H1 (cell line): ENCODE measurements at regions not wholly inside any gene's neighbourhood (a gene's known extent, or its start where the extent isn't known, plus 50 kb on each side); places are given as distances from the start of the nearest gene placed in this dataset.
A peak's percentile ranks its signal among the peaks of the same experiment; 100 is the strongest.

Experiments
- CTCF ChIA-PET: fragments of 300-600 bp; sonication (Branson Sonifier 250); formaldehyde crosslinking; loops from one replicate; lab custom pipeline; 2021; ENCODE audit not compliant: partially characterized antibody; lab: Charles Lee
- POLR2A ChIA-PET: fragments of 300-600 bp; sonication (Branson Sonifier 250); formaldehyde crosslinking; loops from one replicate; lab custom pipeline; 2021; ENCODE audit warnings: inconsistent platforms; ENCODE audit not compliant: partially characterized antibody; lab: Charles Lee
- DNase-seq, 2 experiments: peaks; one replicate each; pipeline versions ENCODE4 v3.0.0 to v3.0.0-alpha.2; 2010 to 2022; ENCODE audit warnings: low spot score in 2 of 2, low read depth in 1 of 2, mixed read lengths in 1 of 2
- FAIRE-seq: peaks from 2 replicates; lab custom pipeline; 2011; peaks lifted over from hg19 to GRCh38; lab: Jason Lieb, UNC
- H2AFZ ChIP-seq: 2 replicates; pipeline ENCODE4 v1.8.1; 2012; ENCODE audit warnings: low read length, inconsistent platforms
- H2AK5ac ChIP-seq: 2 replicates; pipeline ENCODE4 v1.6.1; 2013; ENCODE audit warnings: low read depth, low read length
- H2BK120ac ChIP-seq: replicated peaks from 2 replicates; pipeline ENCODE3; 2013; ENCODE audit warnings: low read depth, low read length, inconsistent platforms
- H2BK12ac ChIP-seq: 2 replicates; pipeline ENCODE4 v1.6.1; 2013; ENCODE audit warnings: low read depth, low read length
- H2BK15ac ChIP-seq: 2 replicates; pipeline ENCODE4 v1.6.1; 2013; ENCODE audit warnings: low read length
- H2BK20ac ChIP-seq: 2 replicates; pipeline ENCODE4 v1.6.1; 2013; ENCODE audit warnings: low read length
- H2BK5ac ChIP-seq: 2 replicates; pipeline ENCODE4 v1.6.1; 2013; ENCODE audit warnings: low read depth, low read length
- H3K14ac ChIP-seq: 2 replicates; pipeline ENCODE4 v1.6.1; 2013; ENCODE audit warnings: inconsistent platforms; ENCODE audit not compliant: insufficient read length
- H3K18ac ChIP-seq: 2 replicates; pipeline ENCODE4 v1.6.1; 2013; ENCODE audit warnings: low read length; ENCODE audit errors: extremely low read depth
- H3K23ac ChIP-seq: 2 replicates; pipeline ENCODE4 v1.6.1; 2013; ENCODE audit warnings: inconsistent platforms; ENCODE audit not compliant: insufficient read length
- H3K23me2 ChIP-seq: 2 replicates; pipeline ENCODE4 v1.6.1; 2013; ENCODE audit warnings: low read depth, low read length
- H3K27ac ChIP-seq: 2 replicates; pipeline ENCODE4 v1.6.1; 2011; ENCODE audit warnings: low read depth, low read length, inconsistent platforms
- H3K27me3 ChIP-seq, 4 experiments: replicated peaks in 1 of 4; 1 replicate in 1 of 4; 2 replicates in 3 of 4; pipeline versions ENCODE4 v1.6.1 to v1.8.1; 2011 to 2013; ENCODE audit warnings: low read length in 3 of 4, mild to moderate bottlenecking in 3 of 4, inconsistent platforms in 2 of 4, mixed read lengths in 2 of 4, moderate library complexity in 1 of 4; ENCODE audit not compliant: control insufficient read depth in 3 of 4, insufficient read depth in 3 of 4; ENCODE audit errors: extremely low read depth in 1 of 4
- H3K36me3 ChIP-seq, 4 experiments: 2 replicates each; pipeline versions ENCODE4 v1.6.1 to v1.8.1; 2011 to 2013; ENCODE audit warnings: mild to moderate bottlenecking in 4 of 4, low read length in 3 of 4, moderate library complexity in 2 of 4, control low read depth in 1 of 4, inconsistent platforms in 1 of 4; ENCODE audit not compliant: insufficient read depth in 4 of 4, control insufficient read depth in 2 of 4
- H3K4ac ChIP-seq: replicated peaks from 2 replicates; pipeline ENCODE3; 2013; ENCODE audit warnings: low read length, low read depth, mixed read lengths, inconsistent platforms; ENCODE audit not compliant: insufficient read length
- H3K4me1 ChIP-seq, 4 experiments: replicated peaks in 1 of 4; 1 replicate in 1 of 4; 2 replicates in 3 of 4; pipeline versions ENCODE4 v1.6.1 to v1.8.1; 2011 to 2013; ENCODE audit warnings: low read length in 3 of 4, inconsistent platforms in 2 of 4, mixed read lengths in 1 of 4; ENCODE audit not compliant: insufficient read depth in 4 of 4, control insufficient read depth in 3 of 4
- H3K4me2 ChIP-seq, 2 experiments: 2 replicates each; pipeline versions ENCODE4 v1.6.1 to v1.8.1; 2011 to 2013; ENCODE audit warnings: low read depth in 2 of 2, low read length in 2 of 2, control low read depth in 1 of 2, inconsistent platforms in 1 of 2, mild to moderate bottlenecking in 1 of 2; ENCODE audit not compliant: insufficient read depth in 1 of 2
- H3K4me3 ChIP-seq, 4 experiments: fragments of 200-600, 300-600 bp in 1 of 4; sonication (generic), shearing (Covaris generic), sonication (Bioruptor Twin) in 1 of 4; 2 replicates each; pipeline versions ENCODE4 v1.5.1 to v1.8.1; 2011 to 2016; ENCODE audit warnings: low read length in 4 of 4, low read depth in 3 of 4, control low read depth in 2 of 4, inconsistent platforms in 2 of 4, mild to moderate bottlenecking in 2 of 4, mixed read lengths in 1 of 4, moderate library complexity in 1 of 4; ENCODE audit not compliant: insufficient read depth in 2 of 4; ENCODE audit errors: extremely low read depth in 1 of 4
- H3K56ac ChIP-seq: replicated peaks from 2 replicates; pipeline ENCODE3; 2013; ENCODE audit warnings: low read depth, mild to moderate bottlenecking, mixed read lengths, low read length, inconsistent platforms; ENCODE audit not compliant: insufficient read length
- H3K79me1 ChIP-seq: 2 replicates; pipeline ENCODE4 v1.6.1; 2013; ENCODE audit warnings: low read depth, low read length, control low read depth
- H3K79me2 ChIP-seq, 2 experiments: 2 replicates each; pipeline versions ENCODE4 v1.6.1 to v1.8.1; 2012 to 2013; ENCODE audit warnings: low read length in 2 of 2, mild to moderate bottlenecking in 2 of 2, inconsistent platforms in 1 of 2; ENCODE audit not compliant: insufficient read depth in 2 of 2, control insufficient read depth in 1 of 2
- H3K9ac ChIP-seq, 4 experiments: replicated peaks in 1 of 4; 1 replicate in 1 of 4; 2 replicates in 3 of 4; pipeline versions ENCODE4 v1.6.1 to v1.8.1; 2011 to 2013; ENCODE audit warnings: low read depth in 3 of 4, low read length in 3 of 4, control low read depth in 2 of 4, mild to moderate bottlenecking in 2 of 4, moderate library complexity in 2 of 4, inconsistent platforms in 1 of 4; ENCODE audit errors: extremely low read depth in 1 of 4
- H3K9me3 ChIP-seq, 2 experiments: 2 replicates each; pipeline versions ENCODE4 v1.6.1 to v1.8.1; 2012 to 2013; ENCODE audit warnings: mild to moderate bottlenecking in 2 of 2, moderate library complexity in 2 of 2, control low read depth in 1 of 2, inconsistent platforms in 1 of 2, low read depth in 1 of 2, low read length in 1 of 2, mixed read lengths in 1 of 2; ENCODE audit not compliant: insufficient read depth in 2 of 2
- H4K20me1 ChIP-seq, 2 experiments: replicated peaks in 1 of 2; 2 replicates each; pipeline versions ENCODE3 to v1.8.1; 2011 to 2013; ENCODE audit warnings: inconsistent platforms in 2 of 2, low read length in 2 of 2, mild to moderate bottlenecking in 1 of 2; ENCODE audit not compliant: insufficient read depth in 2 of 2, control insufficient read depth in 1 of 2
- H4K5ac ChIP-seq: 2 replicates; pipeline ENCODE4 v1.6.1; 2013; ENCODE audit warnings: low read length, low read depth, mixed read lengths, inconsistent platforms; ENCODE audit not compliant: insufficient read length
- H4K8ac ChIP-seq: 2 replicates; pipeline ENCODE4 v1.8.0; 2013; ENCODE audit warnings: mild to moderate bottlenecking, moderate library complexity, low read length, inconsistent platforms; ENCODE audit not compliant: insufficient read depth; ENCODE audit errors: extremely low read depth
- H4K91ac ChIP-seq: replicated peaks from 2 replicates; pipeline ENCODE3; 2013; ENCODE audit warnings: low read length, mixed read lengths, inconsistent platforms; ENCODE audit not compliant: insufficient read length
- BRCA1 ChIP-seq: IDR thresholded peaks from 2 replicates; pipeline ENCODE4 v1.6.1; 2012; ENCODE audit warnings: low read depth, low read length, improper control_type of control experiment
- CREB1 ChIP-seq: IDR thresholded peaks from 2 replicates; pipeline ENCODE4 v1.6.1; 2012; ENCODE audit warnings: inconsistent platforms
- EGR1 ChIP-seq: IDR thresholded peaks from 2 replicates; pipeline ENCODE4 v1.6.1; 2011; ENCODE audit warnings: low read depth, low read length, borderline replicate concordance
- EZH2 ChIP-seq: fragments of 200-600 bp; sonication (generic); IDR thresholded peaks from 2 replicates; pipeline ENCODE4 v1.7.1; 2012; ENCODE audit warnings: low read depth, mild to moderate bottlenecking, moderate library complexity, low read length, inconsistent platforms; ENCODE audit not compliant: severe bottlenecking
- GTF2F1 ChIP-seq: IDR thresholded peaks from 2 replicates; pipeline ENCODE4 v1.6.1; 2012; ENCODE audit warnings: low read depth, low read length, improper control_type of control experiment, borderline replicate concordance
- HDAC2 ChIP-seq, 2 experiments: fragments of 300-600 bp in 1 of 2; sonication (generic) in 1 of 2; IDR thresholded peaks; 2 replicates each; pipeline ENCODE4 v1.6.1; 2011 to 2012; ENCODE audit warnings: low read depth in 2 of 2, low read length in 2 of 2, mild to moderate bottlenecking in 2 of 2, moderate library complexity in 2 of 2, borderline replicate concordance in 1 of 2, inconsistent platforms in 1 of 2
- HDAC6 ChIP-seq: IDR thresholded peaks from one replicate; pipeline ENCODE4 v1.7.1; 2012; ENCODE audit warnings: low read depth, mild to moderate bottlenecking, inconsistent platforms, low read length, moderate library complexity
- KDM4A ChIP-seq: IDR thresholded peaks from one replicate; pipeline ENCODE4 v1.7.1; 2012; ENCODE audit warnings: low read depth, mild to moderate bottlenecking, moderate library complexity, low read length, inconsistent platforms; ENCODE audit not compliant: severe bottlenecking
- KDM5A ChIP-seq: fragments of 200-600 bp; IDR thresholded peaks from 2 replicates; pipeline ENCODE4 v1.7.1; 2012; ENCODE audit warnings: mild to moderate bottlenecking, low read length, inconsistent platforms, mixed read lengths
- MAX ChIP-seq: IDR thresholded peaks from 2 replicates; pipeline ENCODE4 v1.6.1; 2012; ENCODE audit warnings: inconsistent platforms
- POLR2AphosphoS5 ChIP-seq: IDR thresholded peaks from 2 replicates; pipeline ENCODE4 v1.6.1; 2011; ENCODE audit warnings: low read depth, low read length
- SAP30 ChIP-seq: fragments of 300-600 bp; sonication (generic); IDR thresholded peaks from 2 replicates; pipeline ENCODE4 v1.7.1; 2012; ENCODE audit warnings: low read length, moderate library complexity, mild to moderate bottlenecking, inconsistent platforms; ENCODE audit not compliant: insufficient read depth, insufficient replicate concordance
- SP2 ChIP-seq: IDR thresholded peaks from 2 replicates; pipeline ENCODE4 v1.6.1; 2012; ENCODE audit warnings: mild to moderate bottlenecking, low read length, inconsistent platforms
- SP4 ChIP-seq: IDR thresholded peaks from 2 replicates; pipeline ENCODE4 v1.6.1; 2012; ENCODE audit warnings: low read length, inconsistent platforms
- SUZ12 ChIP-seq: fragments of 200-600 bp; sonication (generic); IDR thresholded peaks from 2 replicates; pipeline ENCODE4 v1.6.1; 2012; ENCODE audit warnings: mild to moderate bottlenecking, inconsistent platforms, low read length, moderate library complexity, mixed read lengths
- WGBS, 2 experiments: shearing (Covaris generic) in 1 of 2; methylation state at CpG; one replicate each; pipeline versions ENCODE4 v1.1.6 to v1.1.7; 2013 to 2015; ENCODE audit warnings: low lambda C conversion rate in 2 of 2, mixed read lengths in 2 of 2, inconsistent platforms in 1 of 2, low coverage in 1 of 2, missing lambda C conversion rate in 1 of 2; ENCODE audit not compliant: insufficient replicate concordance in 2 of 2, insufficient coverage in 1 of 2, insufficient read length in 1 of 2; ENCODE audit errors: extremely low coverage in 1 of 2, missing lambda C conversion rate in 1 of 2; 5-methylcytosine and 5-hydroxymethylcytosine counted together

- H4K91ac ChIP-seq = no peak overlapping the region
- no peak overlapping the region for H3K4ac ChIP-seq
- H3K9me3 ChIP-seq = no peaks in the 10 kb centered on the region; a peak in 1 of 4 replicates
- H4K5ac ChIP-seq = no peak overlapping the region
- H3K4me2 ChIP-seq = no peak overlapping the region
- H3K14ac ChIP-seq = no peak overlapping the region
- H3K36me3 ChIP-seq = no peaks in the 10 kb centered on the region
- no peak overlapping the region for H2BK20ac ChIP-seq
- peaks cover 0 to 2% (median 0%) of the 10 kb centered on the region in 4 experiments; a peak in 1 of 7 replicates for H3K27me3 ChIP-seq
- H3K27ac ChIP-seq = no peak overlapping the region
- no peaks in the 10 kb centered on the region for H3K79me1 ChIP-seq
- no peaks in the 10 kb centered on the region for H4K20me1 ChIP-seq
- H3K9ac ChIP-seq = no peak overlapping the region
- no peak for DNase-seq
- no peak overlapping the region for H2BK120ac ChIP-seq
- CTCF ChIA-PET = no interaction called here
- no peak overlapping the region for H2AK5ac ChIP-seq
- no peak overlapping the region for H3K18ac ChIP-seq
- H3K4me1 ChIP-seq = no peaks in the 10 kb centered on the region
- POLR2A ChIA-PET = no interaction called here
- no peak overlapping the region for H3K23ac ChIP-seq
- WGBS, 2 experiments = 86% methylated on average over 2 of the region's 2 CpGs; no CpG with 5 or more reads in 1 of the 2 experiments
- no peak overlapping the region for H3K56ac ChIP-seq
- no peaks in the 10 kb centered on the region for H3K23me2 ChIP-seq
- no peak overlapping the region for H3K4me3 ChIP-seq
- 0 out of 2 replicates have a peak overlapping the region, but pooled peaks have one; percentile 68 for H2BK5ac ChIP-seq
- FAIRE-seq = no peak
- H3K79me2 ChIP-seq = no peaks in the 10 kb centered on the region
- no peak overlapping the region for H2AFZ ChIP-seq
- TF ChIP-seq BRCA1 (no peak), HDAC2 (IDR thresholded peaks at IDR 0.05; ENCODE audit: borderline replicate concordance in 1 of 2, low read depth in 2 of 2, low read length in 2 of 2) (no peak), SAP30 (no peak), POLR2AphosphoS5 (no peak), HDAC6 (no peak), GTF2F1 (no peak), EGR1 (no peak), SP4 (no peak), EZH2 (no peak), KDM4A (no peak), CREB1 (no peak), SUZ12 (no peak), KDM5A (no peak), MAX (no peak), SP2 (no peak)
- no peak overlapping the region for H2BK15ac ChIP-seq
- no peak overlapping the region for H4K8ac ChIP-seq
- no peak overlapping the region for H2BK12ac ChIP-seq
These were observed 136.1 kb upstream of the GATB start for GRCh38 chr4:151896880-151897279.
